ENCODE measurements at regions not wholly inside any gene's neighbourhood (a gene's known extent, or its start where the extent isn't known, plus 50 kb on each side); places are given as distances from the start of the nearest gene placed in this dataset.
"Not testable (repeated sequence)": the region's sequence is repeated elsewhere in the genome, so short reads cannot be mapped to it uniquely, and the experiment has no call there.

DNA sequence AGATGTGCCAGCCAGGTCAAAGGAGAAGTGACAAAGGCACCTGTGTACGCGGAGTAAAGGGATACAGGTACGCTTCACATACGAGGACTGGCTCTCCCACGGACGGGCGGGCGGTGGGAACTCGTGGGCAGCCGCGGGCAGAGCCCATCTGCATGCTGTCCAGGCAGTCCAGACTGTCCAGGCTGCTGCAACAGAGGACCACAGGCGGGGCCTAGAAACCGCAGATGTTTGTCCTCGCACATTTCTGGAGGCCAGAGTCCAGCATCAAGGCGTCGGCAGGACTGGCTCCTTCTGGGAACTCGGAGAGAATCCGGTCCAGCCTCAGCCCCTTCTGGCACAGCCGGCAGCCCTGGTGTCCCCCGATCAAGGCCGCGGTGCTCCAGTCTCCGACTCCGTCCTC is 5464.3 kb upstream of the TPTE start:
- TF ChIP-seq YY1 (IDR thresholded peaks at IDR 0.05; ENCODE audit: insufficient read depth, insufficient read length); ZNF274 (IDR thresholded peaks at IDR 0.05; ENCODE audit: low read depth, low read length); SUZ12 (IDR thresholded peaks at IDR 0.05; ENCODE audit: extremely low read depth, insufficient read depth, insufficient read length): not testable (repeated sequence)

Measured in NT2/D1 (cell line).